ENCODE measurements at regions not wholly inside any gene's neighbourhood (a gene's known extent, or its start where the extent isn't known, plus 50 kb on each side); places are given as distances from the start of the nearest gene placed in this dataset.

- no peak overlapping the region for H3K27ac Mint-ChIP-seq (ENCODE audit: unreplicated experiment)
- H3K9me3 ChIP-seq (ENCODE audit: insufficient read depth, low read depth, low read length): no peaks in the 10 kb centered on the region
Measured at GRCh38 chr1:2878591-2878990, 77.1 kb upstream of the TTC34 start.

GRCh38 chr1:2879026-2879425 is 77.5 kb upstream of the TTC34 start:
- H3K4me3 Mint-ChIP-seq (ENCODE audit: unreplicated experiment): no peak overlapping the region
- no peak for TF ChIP-seq EZH2 (IDR thresholded peaks at IDR 0.05; ENCODE audit: insufficient read depth, low read length)
- TF ChIP-seq CTCF (IDR thresholded peaks at IDR 0.05; ENCODE audit: insufficient read depth, low read depth, low read length): no peak
- no peaks in the 10 kb centered on the region for H3K9me3 ChIP-seq (ENCODE audit: insufficient read depth, low read depth, low read length)
- no peaks in the 10 kb centered on the region for H4K20me1 ChIP-seq (ENCODE audit: insufficient read depth, low read length)
- H2AFZ ChIP-seq (ENCODE audit: low read depth, low read length): no peak overlapping the region
- no peak overlapping the region for H3K9ac ChIP-seq (ENCODE audit: low read length)
- H3K4me1 Mint-ChIP-seq (ENCODE audit: low read depth, unreplicated experiment): no peaks in the 10 kb centered on the region
- no peak overlapping the region for H3K27ac Mint-ChIP-seq (ENCODE audit: unreplicated experiment)
- no peaks in the 10 kb centered on the region for H3K36me3 ChIP-seq (ENCODE audit: insufficient read depth, low read length)
- no peak for FAIRE-seq
- no peaks in the 10 kb centered on the region for H3K27me3 Mint-ChIP-seq (ENCODE audit: low read depth, unreplicated experiment)
- no peaks in the 10 kb centered on the region for H3K27me3 ChIP-seq (ENCODE audit: insufficient read depth, low read length)
- H3K79me2 ChIP-seq (ENCODE audit: insufficient read depth, low read length): no peaks in the 10 kb centered on the region
- H3K4me3 ChIP-seq (ENCODE audit: insufficient read depth, low read depth, low read length): no peak overlapping the region
- H3K36me3 Mint-ChIP-seq (ENCODE audit: low read depth, unreplicated experiment): no peaks in the 10 kb centered on the region
- DNase-seq (ENCODE audit: low read depth): no peak
- no peaks in the 10 kb centered on the region for H3K4me1 ChIP-seq (ENCODE audit: insufficient read depth, low read length)
- no peak overlapping the region for H3K27ac ChIP-seq (ENCODE audit: low read depth, low read length)
- peaks cover 2% of the 10 kb centered on the region for H3K9me3 Mint-ChIP-seq (ENCODE audit: unreplicated experiment)
- no peak overlapping the region for H3K4me2 ChIP-seq (ENCODE audit: low read length)

More at GRCh38 chr1:2878591-2878990, 77.1 kb upstream of the TTC34 start:
- Mint-ChIP-seq H3K9me3 (ENCODE audit: unreplicated experiment) (peaks cover 2% of the 10 kb centered on the region), H3K4me1 (ENCODE audit: low read depth, unreplicated experiment) (no peaks in the 10 kb centered on the region), H3K4me3 (ENCODE audit: unreplicated experiment) (no peak overlapping the region), H3K27me3 (ENCODE audit: low read depth, unreplicated experiment) (peaks cover 3% of the 10 kb centered on the region), H3K36me3 (ENCODE audit: low read depth, unreplicated experiment) (no peaks in the 10 kb centered on the region)
- H3K27me3 ChIP-seq (ENCODE audit: insufficient read depth, low read length): no peaks in the 10 kb centered on the region
- H4K20me1 ChIP-seq (ENCODE audit: insufficient read depth, low read length): no peaks in the 10 kb centered on the region
- H3K4me2 ChIP-seq (ENCODE audit: low read length): no peak overlapping the region
- no peaks in the 10 kb centered on the region for H3K4me1 ChIP-seq (ENCODE audit: insufficient read depth, low read length)
- H3K9ac ChIP-seq (ENCODE audit: low read length): no peak overlapping the region
- no peak overlapping the region for H2AFZ ChIP-seq (ENCODE audit: low read depth, low read length)
- TF ChIP-seq EZH2 (IDR thresholded peaks at IDR 0.05; ENCODE audit: insufficient read depth, low read length) (no peak), CTCF (IDR thresholded peaks at IDR 0.05; ENCODE audit: insufficient read depth, low read depth, low read length) (no peak)
- DNase-seq (ENCODE audit: low read depth) (no peak), FAIRE-seq (no peak)
- no peaks in the 10 kb centered on the region for H3K79me2 ChIP-seq (ENCODE audit: insufficient read depth, low read length)
- no peak overlapping the region for H3K27ac ChIP-seq (ENCODE audit: low read depth, low read length)
- H3K36me3 ChIP-seq (ENCODE audit: insufficient read depth, low read length): no peaks in the 10 kb centered on the region
- no peak overlapping the region for H3K4me3 ChIP-seq (ENCODE audit: insufficient read depth, low read depth, low read length)

GRCh38 chr1:2879591-2879990 is 78.1 kb upstream of the TTC34 start:
- Histone ChIP-seq H3K36me3 (ENCODE audit: insufficient read depth, low read length) (no peaks in the 10 kb centered on the region), H3K79me2 (ENCODE audit: insufficient read depth, low read length) (no peaks in the 10 kb centered on the region), H3K9ac (ENCODE audit: low read length) (no peak overlapping the region), H3K9me3 (ENCODE audit: insufficient read depth, low read depth, low read length) (no peaks in the 10 kb centered on the region), H3K27ac (ENCODE audit: low read depth, low read length) (no peak overlapping the region), H3K27me3 (ENCODE audit: insufficient read depth, low read length) (no peaks in the 10 kb centered on the region), H4K20me1 (ENCODE audit: insufficient read depth, low read length) (no peaks in the 10 kb centered on the region), H3K4me1 (ENCODE audit: insufficient read depth, low read length) (no peaks in the 10 kb centered on the region), H3K4me3 (ENCODE audit: insufficient read depth, low read depth, low read length) (no peak overlapping the region), H2AFZ (ENCODE audit: low read depth, low read length) (no peak overlapping the region), H3K4me2 (ENCODE audit: low read length) (no peak overlapping the region)
- Mint-ChIP-seq H3K4me3 (ENCODE audit: unreplicated experiment) (no peak overlapping the region), H3K4me1 (ENCODE audit: low read depth, unreplicated experiment) (no peaks in the 10 kb centered on the region), H3K9me3 (ENCODE audit: unreplicated experiment) (no peaks in the 10 kb centered on the region), H3K27me3 (ENCODE audit: low read depth, unreplicated experiment) (no peaks in the 10 kb centered on the region), H3K27ac (ENCODE audit: unreplicated experiment) (no peak overlapping the region), H3K36me3 (ENCODE audit: low read depth, unreplicated experiment) (no peaks in the 10 kb centered on the region)
- FAIRE-seq (no peak), DNase-seq (ENCODE audit: low read depth) (no peak)
- TF ChIP-seq EZH2 (IDR thresholded peaks at IDR 0.05; ENCODE audit: insufficient read depth, low read length) (no peak), CTCF (IDR thresholded peaks at IDR 0.05; ENCODE audit: insufficient read depth, low read depth, low read length) (no peak)
